WTC11 (cell line): ENCODE measurements at regions not wholly inside any gene's neighbourhood (a gene's known extent, or its start where the extent isn't known, plus 50 kb on each side); places are given as distances from the start of the nearest gene placed in this dataset.

Experiments used
- ATF1 ChIP-seq: sonication (generic); formaldehyde crosslinking; IDR thresholded peaks from 2 replicates; pipeline ENCODE4 v1.8.1; 2023; ENCODE audit warnings: mild to moderate bottlenecking, moderate library complexity, missing genetic modification reagents
- ATF6 ChIP-seq: sonication (generic); formaldehyde crosslinking; IDR thresholded peaks from 2 replicates; pipeline ENCODE4 v1.8.1; 2023; ENCODE audit warnings: mild to moderate bottlenecking, missing genetic modification reagents
- CREB1 ChIP-seq: sonication (generic); formaldehyde crosslinking; IDR thresholded peaks from 2 replicates; pipeline ENCODE4 v1.8.0; 2023; ENCODE audit warnings: mild to moderate bottlenecking, missing genetic modification reagents
- CTCF ChIP-seq: fragments of 200-600 bp; IDR thresholded peaks from 2 replicates; pipeline ENCODE4 v1.8.0; 2022; ENCODE audit warnings: antibody characterized with exemption
- ERG ChIP-seq: fragments of 250-450 bp; sonication (Bioruptor Pico); IDR thresholded peaks from 2 replicates; pipeline ENCODE4 v1.8.0; 2021; ENCODE audit warnings: mild to moderate bottlenecking
- FOXJ3 ChIP-seq: sonication (generic); formaldehyde crosslinking; IDR thresholded peaks from 2 replicates; pipeline ENCODE4 v1.9.0; 2021; ENCODE audit warnings: missing genetic modification reagents, mild to moderate bottlenecking, borderline replicate concordance
- HMGXB4 ChIP-seq: sonication (generic); formaldehyde crosslinking; IDR thresholded peaks from 2 replicates; pipeline ENCODE4 v1.8.1; 2023; ENCODE audit warnings: mild to moderate bottlenecking, moderate library complexity, missing genetic modification reagents
- MAX ChIP-seq: sonication (generic); formaldehyde crosslinking; IDR thresholded peaks from 2 replicates; pipeline ENCODE4 v1.8.0; 2022; ENCODE audit warnings: mild to moderate bottlenecking, missing genetic modification reagents
- TCF7 ChIP-seq: sonication (generic); formaldehyde crosslinking; IDR thresholded peaks from 2 replicates; pipeline ENCODE4 v1.8.0; 2022; ENCODE audit warnings: mild to moderate bottlenecking, low read depth, missing genetic modification reagents, moderate library complexity
- TEAD4 ChIP-seq: sonication (generic); formaldehyde crosslinking; IDR thresholded peaks from 2 replicates; pipeline ENCODE4 v1.8.0; 2022; ENCODE audit warnings: mild to moderate bottlenecking, missing genetic modification reagents
- USF2 ChIP-seq: sonication (generic); formaldehyde crosslinking; IDR thresholded peaks from 2 replicates; pipeline ENCODE4 v1.8.1; 2023; ENCODE audit warnings: mild to moderate bottlenecking, missing genetic modification reagents, moderate library complexity
- ZNF512 ChIP-seq: sonication (generic); formaldehyde crosslinking; IDR thresholded peaks from 2 replicates; pipeline ENCODE4 v1.8.1; 2022; ENCODE audit warnings: missing genetic modification reagents, borderline replicate concordance
- ZSCAN18 ChIP-seq: fragments of 250-450 bp; sonication (Bioruptor Pico); IDR thresholded peaks from 2 replicates; pipeline ENCODE4 v2.1.2; 2022; ENCODE audit warnings: mild to moderate bottlenecking, moderate library complexity

GRCh38 chr4:19171832-19172231, 1079.9 kb upstream of the SLIT2 start:
- no peak for TF ChIP-seq CTCF
- no peak for TF ChIP-seq ZSCAN18 (CRISPR knock-in tag)
- TF ChIP-seq USF2: no peak
- TF ChIP-seq CREB1: no peak
- no peak for TF ChIP-seq TCF7 (CRISPR knock-in tag)
- TF ChIP-seq TEAD4 (CRISPR knock-in tag): no peak
- TF ChIP-seq HMGXB4 (CRISPR knock-in tag): no peak
- TF ChIP-seq MAX: no peak
- TF ChIP-seq ZNF512 (CRISPR knock-in tag): no peak
- TF ChIP-seq FOXJ3: no peak
- TF ChIP-seq ERG (CRISPR knock-in tag): no peak
- no peak for TF ChIP-seq ATF6 (CRISPR knock-in tag)
- TF ChIP-seq ATF1 (CRISPR knock-in tag): no peak
